T-helper 17 cell (primary cell): ENCODE measurements at regions not wholly inside any gene's neighbourhood (a gene's known extent, or its start where the extent isn't known, plus 50 kb on each side); places are given as distances from the start of the nearest gene placed in this dataset.

ENCODE experiments used
- ATAC-seq: fragments of 150-1000 bp; cut with Tn5 transposase; 2 replicates; pipeline ENCODE4 v1.10.0; 2021; ENCODE audit warnings: mild to moderate bottlenecking, moderate library complexity
- DNase-seq, 3 donors: peaks; one replicate each; pipeline versions ENCODE4 v3.0.0 to v3.0.0-alpha.2; 2020 to 2021
- H3K9me3 ChIP-seq: one replicate; pipeline ENCODE4 v1.7.0; 2013; ENCODE audit warnings: low read length, mild to moderate bottlenecking; ENCODE audit not compliant: control insufficient read depth, poor library complexity, severe bottlenecking
- H3K27ac Mint-ChIP-seq: one replicate; pipeline ENCODE4 v1.8.0; 2022; ENCODE audit warnings: mild to moderate bottlenecking, moderate library complexity, mixed read lengths
- H3K27me3 Mint-ChIP-seq: one replicate; pipeline ENCODE4 v1.8.0; 2022; ENCODE audit warnings: mixed read lengths
- H3K36me3 Mint-ChIP-seq: one replicate; pipeline ENCODE4 v1.8.0; 2022; ENCODE audit warnings: low read depth, mixed read lengths
- H3K4me1 Mint-ChIP-seq: one replicate; pipeline ENCODE4 v1.8.0; 2022; ENCODE audit warnings: mild to moderate bottlenecking, mixed read lengths
- H3K4me3 Mint-ChIP-seq: one replicate; pipeline ENCODE4 v1.8.0; 2022; ENCODE audit warnings: mild to moderate bottlenecking, moderate library complexity, mixed read lengths

DNA sequence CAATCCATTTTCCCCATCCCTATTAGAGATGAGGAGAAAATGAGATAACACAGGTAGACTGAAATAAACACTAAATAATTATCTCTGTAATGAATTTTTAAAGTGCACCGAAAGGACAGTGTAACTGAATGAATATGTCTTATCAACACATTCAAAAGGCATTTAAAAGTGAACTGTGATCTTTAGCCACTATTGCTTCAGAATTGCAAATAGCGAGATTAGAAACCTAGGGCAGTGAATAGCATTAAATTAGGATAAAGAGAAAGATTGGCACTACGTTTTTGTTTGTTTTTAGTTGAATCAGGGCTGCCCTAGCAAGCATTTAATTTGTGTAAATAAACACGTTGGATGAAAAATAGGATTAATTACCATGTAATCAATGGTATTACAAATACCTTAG is 537.5 kb downstream of the ELAVL2 start:
- no peaks in the 10 kb centered on the region for H3K36me3 Mint-ChIP-seq
- no peak overlapping the region for H3K4me3 Mint-ChIP-seq
- DNase-seq, result no peak
- no peaks in the 10 kb centered on the region for H3K4me1 Mint-ChIP-seq
- H3K9me3 ChIP-seq, result no peaks in the 10 kb centered on the region
- H3K27me3 Mint-ChIP-seq, result no peaks in the 10 kb centered on the region
- ATAC-seq, result no peak
- H3K27ac Mint-ChIP-seq, result no peak overlapping the region

DNA sequence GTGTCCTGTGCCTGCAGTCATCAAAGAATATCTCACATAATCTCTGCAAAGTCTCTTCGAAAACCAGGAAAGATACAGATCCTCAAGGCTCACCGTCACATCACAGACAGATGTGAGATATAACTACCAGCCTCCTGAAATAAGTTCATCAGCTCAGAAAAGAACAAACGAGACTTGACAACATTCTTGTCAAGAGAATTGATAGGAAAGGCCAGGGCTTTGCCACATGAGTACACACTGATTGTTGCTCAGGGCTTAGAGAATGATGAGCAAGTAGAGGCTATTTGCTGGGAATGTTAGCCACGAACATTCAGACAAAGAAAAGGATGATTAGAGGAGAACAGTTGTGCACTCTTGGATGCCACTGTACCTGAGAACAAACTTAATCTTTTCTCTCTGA is 535.1 kb downstream of the ELAVL2 start:
- Mint-ChIP-seq H3K4me1 (no peaks in the 10 kb centered on the region), H3K36me3 (no peaks in the 10 kb centered on the region), H3K4me3 (no peak overlapping the region), H3K27me3 (no peaks in the 10 kb centered on the region), H3K27ac (no peak overlapping the region)
- no peaks in the 10 kb centered on the region for H3K9me3 ChIP-seq
- ATAC-seq (no peak), DNase-seq (no peak)

DNA sequence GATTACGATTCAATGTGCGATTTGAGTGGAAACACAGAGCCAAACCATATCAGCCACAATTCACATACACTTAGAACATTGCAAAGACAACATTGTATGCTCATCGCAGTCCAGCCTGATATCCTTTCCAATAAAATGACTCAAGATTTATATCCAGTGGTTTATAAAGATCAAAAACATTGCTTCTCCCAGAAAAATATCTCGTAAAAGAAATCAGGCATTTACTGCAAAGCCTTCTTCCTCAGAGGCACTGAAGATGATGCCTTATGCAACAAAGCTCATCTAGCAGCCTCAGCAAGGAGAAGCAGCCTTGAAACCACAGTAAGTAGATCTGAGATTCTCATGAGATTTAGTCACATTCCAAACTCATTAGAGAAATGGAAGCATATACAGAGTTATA is 523.8 kb downstream of the ELAVL2 start:
- Mint-ChIP-seq H3K27me3 (no peaks in the 10 kb centered on the region), H3K4me1 (no peaks in the 10 kb centered on the region), H3K27ac (no peak overlapping the region), H3K4me3 (no peak overlapping the region), H3K36me3 (no peaks in the 10 kb centered on the region)
- no peak for DNase-seq
- H3K9me3 ChIP-seq, result no peaks in the 10 kb centered on the region
- ATAC-seq, result no peak

DNA sequence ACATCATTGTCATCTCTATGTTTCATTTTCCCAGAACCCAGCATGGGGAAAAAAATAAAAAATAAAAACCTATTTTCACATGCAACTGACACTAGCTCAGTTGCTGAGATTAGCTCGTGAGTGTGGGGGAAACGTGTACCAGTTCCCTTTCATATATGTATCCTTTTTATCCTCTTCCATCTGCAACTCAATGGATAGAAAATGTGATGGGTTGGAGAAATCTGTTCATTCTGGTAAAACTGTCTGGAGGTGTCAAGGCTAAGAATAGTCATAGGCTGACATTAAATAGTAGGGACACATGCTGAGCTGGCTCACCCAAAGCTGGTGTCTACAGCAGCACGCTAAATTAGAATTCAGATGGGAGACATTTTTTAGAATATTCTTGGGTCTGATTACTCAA is 519.3 kb downstream of the ELAVL2 start:
- no peaks in the 10 kb centered on the region for H3K27me3 Mint-ChIP-seq
- DNase-seq, result no peak
- no peak for ATAC-seq
- H3K9me3 ChIP-seq, result no peaks in the 10 kb centered on the region
- no peak overlapping the region for H3K4me3 Mint-ChIP-seq
- no peak overlapping the region for H3K27ac Mint-ChIP-seq
- no peaks in the 10 kb centered on the region for H3K36me3 Mint-ChIP-seq
- H3K4me1 Mint-ChIP-seq, result no peaks in the 10 kb centered on the region

DNA sequence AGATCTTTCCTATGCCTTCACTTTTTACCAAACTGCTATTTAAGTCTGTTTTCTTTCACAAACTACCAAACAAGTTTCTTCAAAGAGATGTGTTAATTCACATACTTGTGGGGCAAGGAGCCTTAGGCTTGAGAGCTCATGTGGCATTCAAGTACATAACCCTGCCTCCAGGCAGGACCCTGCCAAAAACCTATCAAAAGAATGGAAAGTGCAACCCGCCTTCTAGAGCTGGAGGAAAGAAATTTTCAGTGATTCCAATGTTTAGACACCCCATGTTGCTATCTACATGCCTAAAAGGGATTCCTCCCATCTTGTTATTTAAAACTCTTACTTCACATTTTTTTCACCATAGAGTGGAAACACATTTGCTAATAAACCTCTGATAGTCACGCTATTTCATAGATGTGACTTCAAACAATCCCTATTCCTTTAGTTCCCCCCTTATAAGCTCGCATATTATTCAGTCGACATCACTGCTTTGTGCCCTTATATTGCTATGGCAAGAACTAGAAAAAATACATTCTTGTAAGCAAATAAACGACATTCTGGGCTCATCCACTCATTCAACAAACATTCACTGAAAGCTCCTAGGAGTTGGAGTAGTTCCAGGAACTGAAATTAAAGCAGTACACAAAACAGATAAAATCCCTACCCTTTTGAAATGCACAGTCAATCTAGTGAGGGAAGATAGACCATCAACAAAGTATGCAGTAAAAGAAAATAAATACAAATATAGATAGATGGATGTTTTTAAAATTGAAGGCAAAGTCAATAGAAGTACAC is 518.1 kb downstream of the ELAVL2 start:
- Mint-ChIP-seq H3K4me1 (no peaks in the 10 kb centered on the region), H3K36me3 (no peaks in the 10 kb centered on the region), H3K27ac (no peak overlapping the region), H3K4me3 (no peak overlapping the region), H3K27me3 (no peaks in the 10 kb centered on the region)
- no peak for DNase-seq
- no peak for ATAC-seq
- H3K9me3 ChIP-seq, result no peaks in the 10 kb centered on the region

DNA sequence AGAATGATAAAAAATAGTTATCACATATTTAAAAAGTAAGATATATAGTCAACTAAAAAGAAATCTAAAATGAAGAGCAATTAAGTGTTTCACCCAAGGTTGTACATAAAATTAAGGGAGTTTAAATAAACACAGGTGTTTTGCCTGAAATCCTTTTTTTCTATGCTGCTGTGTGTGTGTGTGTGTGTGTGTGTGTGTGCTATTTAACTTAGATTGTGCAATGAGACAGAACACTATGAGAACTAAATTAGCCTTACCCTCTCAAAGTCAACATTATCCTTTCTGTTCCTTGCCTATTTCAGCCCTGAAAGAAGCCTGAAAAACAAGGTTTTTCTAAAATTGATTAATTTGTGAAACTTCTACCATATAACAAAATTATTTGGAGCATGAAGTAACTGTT is 516.2 kb downstream of the ELAVL2 start:
- no peak overlapping the region for H3K4me3 Mint-ChIP-seq
- no peak overlapping the region for H3K27ac Mint-ChIP-seq
- no peaks in the 10 kb centered on the region for H3K36me3 Mint-ChIP-seq
- no peaks in the 10 kb centered on the region for H3K9me3 ChIP-seq
- H3K4me1 Mint-ChIP-seq, result no peaks in the 10 kb centered on the region
- DNase-seq (no peak), ATAC-seq (no peak)
- no peaks in the 10 kb centered on the region for H3K27me3 Mint-ChIP-seq

DNA sequence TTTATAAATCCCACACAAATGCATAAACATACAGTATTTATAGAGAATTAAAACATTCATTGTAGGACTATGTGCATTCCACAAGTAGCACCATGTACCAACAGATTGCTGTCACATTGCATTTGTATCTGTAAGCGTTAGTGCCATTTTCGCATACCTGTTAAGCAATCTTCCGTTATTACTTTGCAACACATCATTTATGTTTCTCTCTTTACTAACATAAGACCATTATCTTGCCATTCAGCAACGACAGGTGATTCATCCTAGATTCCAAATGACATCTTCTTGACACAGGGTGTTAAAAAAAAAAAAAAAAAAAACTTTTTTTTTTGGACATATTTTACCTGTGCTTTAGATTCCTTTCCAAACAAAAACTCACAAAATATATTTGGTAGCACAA is 511.8 kb downstream of the ELAVL2 start:
- Mint-ChIP-seq H3K27ac (no peak overlapping the region), H3K4me3 (no peak overlapping the region), H3K4me1 (no peaks in the 10 kb centered on the region), H3K27me3 (no peaks in the 10 kb centered on the region), H3K36me3 (no peaks in the 10 kb centered on the region)
- no peak for ATAC-seq
- no peaks in the 10 kb centered on the region for H3K9me3 ChIP-seq
- no peak for DNase-seq

DNA sequence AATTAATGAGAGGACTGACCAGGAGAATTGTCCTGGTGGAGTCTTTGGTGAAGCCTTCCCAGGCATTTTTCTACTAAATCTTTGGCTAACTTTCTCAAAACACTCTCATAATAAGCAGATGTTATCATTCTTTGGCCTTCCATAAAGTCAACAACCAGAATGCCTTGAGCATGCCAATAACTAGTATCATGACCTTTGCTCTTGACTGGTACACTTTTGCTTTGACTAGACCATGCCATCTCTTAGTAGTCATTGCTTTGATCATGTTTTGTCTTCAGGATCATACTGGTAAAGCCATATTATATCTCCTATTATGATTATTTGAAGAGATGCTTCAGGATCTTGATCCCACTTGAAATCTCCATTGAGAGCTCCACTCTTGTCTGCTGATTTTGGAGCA is 506.9 kb downstream of the ELAVL2 start:
- H3K9me3 ChIP-seq, result no peaks in the 10 kb centered on the region
- DNase-seq (no peak), ATAC-seq (no peak)
- Mint-ChIP-seq H3K27me3 (no peaks in the 10 kb centered on the region), H3K4me1 (no peaks in the 10 kb centered on the region), H3K4me3 (no peak overlapping the region), H3K36me3 (no peaks in the 10 kb centered on the region), H3K27ac (no peak overlapping the region)

DNA sequence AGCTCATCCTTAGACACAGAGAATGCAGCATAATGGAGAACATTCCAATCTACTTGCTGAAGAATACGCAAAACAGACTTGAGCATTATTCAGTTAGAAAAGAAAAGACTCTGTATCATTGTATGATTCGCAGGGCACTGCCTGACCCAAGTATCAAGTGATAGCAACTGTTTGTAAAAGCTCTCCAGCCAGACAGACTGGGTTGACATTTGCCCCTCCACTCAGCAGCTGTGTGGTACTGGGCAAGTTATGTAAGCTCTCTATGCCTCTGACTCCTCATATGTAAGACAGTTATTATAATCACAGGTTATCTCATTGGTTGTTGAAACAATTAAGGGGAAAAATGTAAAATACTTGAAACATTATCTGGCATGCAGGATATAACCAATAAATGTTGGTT is 505.0 kb downstream of the ELAVL2 start:
- Mint-ChIP-seq H3K36me3 (no peaks in the 10 kb centered on the region), H3K4me1 (no peaks in the 10 kb centered on the region), H3K4me3 (no peak overlapping the region), H3K27ac (no peak overlapping the region), H3K27me3 (no peaks in the 10 kb centered on the region)
- ATAC-seq (no peak), DNase-seq (no peak)
- no peaks in the 10 kb centered on the region for H3K9me3 ChIP-seq

DNA sequence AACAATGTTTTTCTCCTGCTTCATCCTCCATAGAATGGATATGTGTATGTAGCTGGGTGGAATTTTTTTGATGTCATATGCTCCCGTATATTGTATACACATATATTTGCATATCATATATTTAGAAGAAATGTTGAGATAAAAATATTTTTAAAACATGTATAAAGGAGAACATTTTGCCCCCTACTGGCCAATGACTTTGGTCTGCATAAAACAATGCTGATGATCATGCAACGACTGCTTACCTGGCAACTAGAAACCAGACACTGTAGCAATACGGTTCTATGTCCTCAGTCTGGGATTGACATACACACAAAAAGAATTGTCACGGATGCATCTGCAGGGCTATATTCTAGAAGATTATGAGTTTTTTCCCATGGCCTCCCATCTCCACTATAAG is 503.6 kb downstream of the ELAVL2 start:
- Mint-ChIP-seq H3K4me1 (no peaks in the 10 kb centered on the region), H3K27me3 (no peaks in the 10 kb centered on the region), H3K36me3 (no peaks in the 10 kb centered on the region), H3K4me3 (no peak overlapping the region), H3K27ac (no peak overlapping the region)
- H3K9me3 ChIP-seq, result no peaks in the 10 kb centered on the region
- DNase-seq (no peak), ATAC-seq (no peak)

DNA sequence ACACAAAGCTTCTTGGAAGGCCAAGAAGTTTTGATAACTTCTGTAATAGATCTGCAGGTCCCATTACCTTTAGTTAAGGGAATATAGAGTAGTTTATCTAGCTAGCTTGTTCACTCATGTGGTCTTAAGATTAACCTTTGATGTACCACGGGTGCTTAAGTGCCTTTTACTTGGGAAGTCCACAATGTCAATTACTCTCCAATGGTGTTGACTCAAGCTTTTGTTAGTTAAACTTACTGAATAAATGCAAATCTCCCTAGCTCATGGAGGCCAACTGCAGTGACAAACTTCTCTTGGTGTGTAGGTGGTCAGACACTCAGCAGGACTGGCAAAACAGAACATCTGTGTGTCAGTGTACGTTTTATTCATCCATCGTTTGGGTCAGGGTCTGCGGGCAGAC is 501.5 kb downstream of the ELAVL2 start:
- no peak for DNase-seq
- H3K27me3 Mint-ChIP-seq, result no peaks in the 10 kb centered on the region
- H3K4me1 Mint-ChIP-seq, result no peaks in the 10 kb centered on the region

DNA sequence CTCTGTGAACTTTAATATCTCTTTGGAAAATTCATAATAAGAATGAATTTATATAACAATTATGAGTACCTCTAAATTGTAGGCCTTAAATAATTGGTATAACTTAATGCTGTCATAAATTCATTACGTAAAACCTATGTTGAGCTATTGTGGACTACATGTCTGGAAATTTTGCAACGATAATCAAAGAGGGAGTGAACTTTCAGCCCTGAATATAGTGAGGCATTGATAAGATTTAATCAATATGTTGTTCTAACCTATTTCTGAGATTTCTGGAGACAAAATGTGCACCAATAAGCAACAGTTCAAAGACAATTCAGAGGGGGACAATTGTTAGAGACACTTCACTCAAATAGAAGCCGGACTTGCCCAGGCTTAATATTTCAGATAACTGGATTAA is 499.4 kb downstream of the ELAVL2 start:
- DNase-seq (no peak), ATAC-seq (no peak)
- H3K27ac Mint-ChIP-seq, result no peak overlapping the region
- H3K27me3 Mint-ChIP-seq, result no peaks in the 10 kb centered on the region
- no peaks in the 10 kb centered on the region for H3K9me3 ChIP-seq
- H3K4me1 Mint-ChIP-seq, result no peaks in the 10 kb centered on the region
- H3K4me3 Mint-ChIP-seq, result no peak overlapping the region
- no peaks in the 10 kb centered on the region for H3K36me3 Mint-ChIP-seq

More for the DNA sequence above, 501.5 kb downstream of the ELAVL2 start:
- no peak overlapping the region for H3K4me3 Mint-ChIP-seq
- no peaks in the 10 kb centered on the region for H3K36me3 Mint-ChIP-seq
- no peak overlapping the region for H3K27ac Mint-ChIP-seq
- H3K9me3 ChIP-seq, result no peaks in the 10 kb centered on the region
- no peak for ATAC-seq

DNA sequence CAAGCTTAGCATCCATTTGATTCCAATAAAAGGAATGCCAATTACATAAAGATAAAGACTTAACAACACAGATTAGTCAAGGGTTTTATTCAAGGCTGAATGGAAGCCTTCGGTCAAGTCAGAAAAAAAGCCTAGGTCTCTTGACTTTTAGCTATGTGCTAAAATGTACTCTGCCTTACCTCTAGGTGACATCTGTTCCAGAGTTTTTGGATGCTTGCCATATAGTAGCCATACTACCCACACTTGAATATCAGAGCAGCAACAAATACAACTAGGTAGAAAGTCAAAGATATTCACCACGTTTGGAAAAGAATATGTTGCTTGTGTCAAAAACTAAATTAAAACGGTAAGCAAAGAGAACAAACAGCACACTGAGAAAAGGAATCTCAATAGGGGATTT is 484.7 kb downstream of the ELAVL2 start:
- DNase-seq (no peak), ATAC-seq (no peak)
- H3K27ac Mint-ChIP-seq, result no peak overlapping the region
- H3K9me3 ChIP-seq, result peaks cover 4% of the 10 kb centered on the region
- no peaks in the 10 kb centered on the region for H3K36me3 Mint-ChIP-seq
- H3K4me1 Mint-ChIP-seq, result no peaks in the 10 kb centered on the region
- no peak overlapping the region for H3K4me3 Mint-ChIP-seq
- no peaks in the 10 kb centered on the region for H3K27me3 Mint-ChIP-seq

DNA sequence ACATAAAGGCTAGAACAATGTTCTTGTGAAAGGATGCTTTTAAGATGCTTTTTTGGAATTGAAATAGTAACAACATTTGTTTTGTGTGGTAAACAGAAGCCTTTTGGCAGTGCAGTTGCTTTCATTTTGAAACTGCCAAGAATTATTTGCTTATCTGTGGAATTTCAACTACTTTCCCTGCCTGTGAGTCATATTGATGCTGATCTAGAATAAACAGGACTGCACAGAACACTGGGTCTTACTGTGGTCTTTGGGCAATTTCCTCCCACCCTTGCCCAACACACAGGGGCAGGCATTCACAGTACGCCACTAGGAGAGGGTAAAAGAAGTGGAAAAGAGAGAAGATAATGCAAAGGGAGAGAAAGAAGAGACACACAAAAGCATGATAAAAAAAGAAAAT is 483.7 kb downstream of the ELAVL2 start:
- ATAC-seq, result no peak
- Mint-ChIP-seq H3K27me3 (no peaks in the 10 kb centered on the region), H3K4me1 (no peaks in the 10 kb centered on the region), H3K36me3 (no peaks in the 10 kb centered on the region), H3K4me3 (no peak overlapping the region), H3K27ac (no peak overlapping the region)
- no peak for DNase-seq
- H3K9me3 ChIP-seq, result peaks cover 4% of the 10 kb centered on the region
